ENCODE measurements at regions not wholly inside any gene's neighbourhood (a gene's known extent, or its start where the extent isn't known, plus 50 kb on each side); places are given as distances from the start of the nearest gene placed in this dataset.

- DNase-seq (ENCODE audit: low spot score) (no peak), ATAC-seq (no peak)
Measured at GRCh38 chr1:219114014-219114413, 59.7 kb upstream of the LYPLAL1 start.

DNA sequence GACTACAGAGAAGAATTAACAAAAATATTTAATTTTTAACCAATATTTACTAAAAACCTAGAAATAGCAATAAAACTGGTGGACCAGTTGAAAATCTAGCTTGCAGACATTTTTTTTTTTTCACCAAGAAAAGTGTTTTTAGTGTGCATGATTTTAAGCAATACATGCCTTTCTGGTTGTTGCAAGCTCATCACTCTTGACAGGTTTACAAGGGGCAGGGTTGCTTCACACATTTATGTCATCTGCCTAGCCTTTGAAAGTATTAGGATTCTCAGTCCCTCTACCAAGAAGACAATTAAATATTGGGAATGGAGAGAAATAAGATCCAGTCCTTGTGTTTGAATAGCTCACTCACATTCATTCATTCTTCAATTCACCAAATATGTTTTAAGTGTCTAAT, 53.8 kb upstream of the LYPLAL1 start:
- ATAC-seq (no peak), DNase-seq (ENCODE audit: low spot score) (no peak)

GRCh38 chr1:219120624-219121544, 52.8 kb upstream of the LYPLAL1 start:
- no peak for ATAC-seq

DNA sequence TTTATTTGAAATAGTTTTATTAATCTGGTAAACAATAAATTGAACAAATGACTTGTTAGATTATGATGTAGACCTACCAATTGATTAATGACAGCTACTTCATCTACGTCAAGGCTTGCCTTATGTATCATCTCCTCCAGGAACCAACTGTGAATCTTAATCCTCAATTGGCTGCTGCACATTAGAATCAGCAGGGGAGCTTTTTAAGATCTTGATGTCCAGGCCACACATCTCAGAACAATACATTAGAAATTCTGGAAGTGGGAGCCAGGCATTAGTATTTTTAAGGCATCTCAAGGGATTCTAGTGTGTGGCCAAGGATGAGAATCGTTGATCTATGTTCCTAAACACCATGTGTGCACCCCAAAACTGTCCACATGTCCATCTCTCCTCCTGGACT, 52.0 kb upstream of the LYPLAL1 start:
- ATAC-seq (no peak), DNase-seq (ENCODE audit: low spot score) (no peak)

More at GRCh38 chr1:219120624-219121544, 52.8 kb upstream of the LYPLAL1 start:
- DNase-seq (ENCODE audit: low spot score), result no peak

DNA sequence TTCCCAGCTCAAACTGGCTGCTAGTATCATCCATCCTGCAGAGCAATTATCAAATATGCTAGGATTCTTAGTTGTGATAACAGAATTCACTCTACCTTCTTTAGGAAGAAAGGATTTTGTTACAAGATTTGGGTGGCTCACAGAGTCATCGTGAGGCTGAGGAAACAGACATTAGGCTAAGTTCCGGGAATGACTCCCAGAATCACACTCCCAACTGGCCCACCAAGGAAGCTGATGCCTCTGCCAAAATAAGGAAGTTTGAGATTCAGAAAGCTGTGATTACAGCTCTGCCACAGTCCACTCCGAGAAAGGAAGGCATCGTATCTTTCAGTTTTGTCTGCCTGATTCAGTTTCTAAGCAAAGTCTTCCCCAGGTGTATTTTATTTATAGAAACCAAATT, 50.6 kb upstream of the LYPLAL1 start:
- DNase-seq (ENCODE audit: low spot score) (no peak), ATAC-seq (no peak)

All from left lobe of liver (tissue), 2 donors.